ES-I3 (cell line): ENCODE measurements at regions not wholly inside any gene's neighbourhood (a gene's known extent, or its start where the extent isn't known, plus 50 kb on each side); places are given as distances from the start of the nearest gene placed in this dataset.
"Not testable (repeated sequence)": the region's sequence is repeated elsewhere in the genome, so short reads cannot be mapped to it uniquely, and the experiment has no call there.

ENCODE experiments used
- H3K36me3 ChIP-seq: 2 replicates; pipeline ENCODE4 v1.6.1; 2013; ENCODE audit warnings: mild to moderate bottlenecking, low read length, control low read depth, moderate library complexity; ENCODE audit not compliant: insufficient read depth
- H3K4me1 ChIP-seq: 2 replicates; pipeline ENCODE4 v1.6.1; 2013; ENCODE audit warnings: mild to moderate bottlenecking, control low read depth, low read length; ENCODE audit not compliant: insufficient read depth
- H3K9ac ChIP-seq: 2 replicates; pipeline ENCODE4 v1.6.1; 2013; ENCODE audit warnings: low read depth, mild to moderate bottlenecking, low read length, moderate library complexity
- H3K9me3 ChIP-seq: 2 replicates; pipeline ENCODE4 v1.6.1; 2013; ENCODE audit warnings: mild to moderate bottlenecking, low read length, moderate library complexity; ENCODE audit not compliant: control insufficient read depth, insufficient read depth

GRCh38 chr6:62819640-62820039 lies 391.6 kb upstream of the FKBP1C start:
- Histone ChIP-seq H3K9me3 (peaks cover 5% of the 10 kb centered on the region), H3K9ac (no peak overlapping the region), H3K36me3 (no peaks in the 10 kb centered on the region), H3K4me1 (no peaks in the 10 kb centered on the region; the same call in 1 of the 2 replicates)

- Histone ChIP-seq H3K9ac (no peak overlapping the region), H3K9me3 (no peaks in the 10 kb centered on the region), H3K36me3 (no peaks in the 10 kb centered on the region), H3K4me1 (peaks cover 20% of the 10 kb centered on the region; the same call in 1 of the 2 replicates)
These were observed 402.5 kb upstream of the FKBP1C start for GRCh38 chr6:62808565-62809293.

- Histone ChIP-seq H3K36me3 (no peaks in the 10 kb centered on the region), H3K4me1 (peaks cover 29% of the 10 kb centered on the region), H3K9ac (no peak overlapping the region), H3K9me3 (no peaks in the 10 kb centered on the region)
These were observed 405.8 kb upstream of the FKBP1C start for GRCh38 chr6:62805431-62805830.

- Histone ChIP-seq H3K9me3 (no peaks in the 10 kb centered on the region), H3K9ac (no peak overlapping the region)
These were observed 408.2 kb upstream of the FKBP1C start for GRCh38 chr6:62803094-62803493.

GRCh38 chr6:62797190-62797589 lies 414.1 kb upstream of the FKBP1C start:
- H3K9me3 ChIP-seq, result peaks cover 4% of the 10 kb centered on the region; the same call in 1 of the 2 replicates
- no peak overlapping the region; the same call in 1 of the 2 replicates for H3K9ac ChIP-seq
- H3K4me1 ChIP-seq, result peaks cover 1% of the 10 kb centered on the region; the same call in 1 of the 2 replicates
- H3K36me3 ChIP-seq, result no peaks in the 10 kb centered on the region

More at GRCh38 chr6:62803094-62803493, 408.2 kb upstream of the FKBP1C start:
- Histone ChIP-seq H3K4me1 (peaks cover 17% of the 10 kb centered on the region), H3K36me3 (no peaks in the 10 kb centered on the region)

- H3K9ac ChIP-seq, result no peak overlapping the region
- H3K4me1 ChIP-seq, result no peaks in the 10 kb centered on the region
- H3K36me3 ChIP-seq, result no peaks in the 10 kb centered on the region
- no peaks in the 10 kb centered on the region for H3K9me3 ChIP-seq
These were observed 435.7 kb upstream of the FKBP1C start for GRCh38 chr6:62775427-62776022.

GRCh38 chr6:62766174-62766573 lies 445.1 kb upstream of the FKBP1C start:
- H3K36me3 ChIP-seq, H3K9me3 ChIP-seq, H3K9ac ChIP-seq: not testable (repeated sequence)
- peaks cover 12% of the 10 kb centered on the region; the same call in 1 of the 2 replicates for H3K4me1 ChIP-seq

- Histone ChIP-seq H3K9me3 (no peaks in the 10 kb centered on the region), H3K4me1 (peaks cover 12% of the 10 kb centered on the region; the same call in 1 of the 2 replicates), H3K9ac (no peak overlapping the region), H3K36me3 (no peaks in the 10 kb centered on the region)
These were observed 446.4 kb upstream of the FKBP1C start for GRCh38 chr6:62764841-62765240.

- no peaks in the 10 kb centered on the region for H3K36me3 ChIP-seq
- no peaks in the 10 kb centered on the region for H3K9me3 ChIP-seq
- no peak overlapping the region for H3K9ac ChIP-seq
- peaks cover 12% of the 10 kb centered on the region; the same call in 1 of the 2 replicates for H3K4me1 ChIP-seq
These were observed 447.9 kb upstream of the FKBP1C start for GRCh38 chr6:62763125-62763912.

GRCh38 chr6:62746968-62747367 lies 460.9 kb upstream of the KHDRBS2 start:
- H3K4me1 ChIP-seq, result no peaks in the 10 kb centered on the region
- no peaks in the 10 kb centered on the region for H3K36me3 ChIP-seq
- H3K9ac ChIP-seq, result no peak overlapping the region
- H3K9me3 ChIP-seq, result no peaks in the 10 kb centered on the region

GRCh38 chr6:62746161-62746560 lies 460.1 kb upstream of the KHDRBS2 start:
- H3K4me1 ChIP-seq, result no peaks in the 10 kb centered on the region; the same call in 1 of the 2 replicates
- no peaks in the 10 kb centered on the region for H3K36me3 ChIP-seq
- no peaks in the 10 kb centered on the region for H3K9me3 ChIP-seq
- no peak overlapping the region for H3K9ac ChIP-seq

GRCh38 chr6:62740596-62740995 lies 454.6 kb upstream of the KHDRBS2 start:
- Histone ChIP-seq H3K9ac (no peak overlapping the region), H3K9me3 (no peaks in the 10 kb centered on the region), H3K36me3 (no peaks in the 10 kb centered on the region), H3K4me1 (peaks cover 4% of the 10 kb centered on the region; the same call in 1 of the 2 replicates)

- Histone ChIP-seq H3K36me3 (no peaks in the 10 kb centered on the region), H3K9me3 (no peaks in the 10 kb centered on the region), H3K9ac (no peak overlapping the region), H3K4me1 (peaks cover 4% of the 10 kb centered on the region; the same call in 1 of the 2 replicates)
These were observed 454.1 kb upstream of the KHDRBS2 start for GRCh38 chr6:62740171-62740570.

- Histone ChIP-seq H3K4me1 (peaks cover 4% of the 10 kb centered on the region; the same call in 1 of the 2 replicates), H3K9ac (no peak overlapping the region), H3K36me3 (no peaks in the 10 kb centered on the region), H3K9me3 (no peaks in the 10 kb centered on the region)
These were observed 451.8 kb upstream of the KHDRBS2 start for GRCh38 chr6:62737792-62738191.
